Panc1 (cell line): ENCODE measurements at regions not wholly inside any gene's neighbourhood (a gene's known extent, or its start where the extent isn't known, plus 50 kb on each side); places are given as distances from the start of the nearest gene placed in this dataset.
"Not testable (repeated sequence)": the region's sequence is repeated elsewhere in the genome, so short reads cannot be mapped to it uniquely, and the experiment has no call there.

ENCODE experiments used
- SIN3A ChIP-seq: IDR thresholded peaks from 2 replicates; pipeline ENCODE4 v1.6.1; 2012; ENCODE audit warnings: low read depth, mild to moderate bottlenecking, low read length, moderate library complexity, borderline replicate concordance; ENCODE audit not compliant: insufficient read depth
- TF ChIP-seq, protein P1 (sequence below): fragments of 450-650 bp; IDR thresholded peaks from 2 replicates; pipeline ENCODE4 v1.5.1; 2017; ENCODE audit warnings: mild to moderate bottlenecking

DNA sequence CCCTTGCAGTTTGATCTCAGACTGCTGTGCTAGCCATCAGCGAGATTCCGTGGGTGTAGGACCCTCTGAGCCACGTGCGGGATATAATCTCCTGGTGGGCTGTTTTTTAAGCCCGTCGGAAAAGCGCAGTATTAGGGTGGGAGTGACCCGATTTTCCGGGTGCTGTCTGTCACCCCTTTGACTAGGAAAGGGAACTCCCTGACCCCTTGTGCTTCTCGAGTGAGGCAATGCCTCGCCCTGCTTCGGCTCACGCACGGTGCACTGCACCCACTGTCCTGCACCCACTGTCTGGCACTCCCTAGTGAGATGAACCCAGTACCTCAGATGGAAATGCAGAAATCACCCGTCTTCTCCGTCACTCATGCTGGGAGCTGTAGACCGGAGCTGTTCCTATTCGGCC, 728.9 kb upstream of the SPRY2 start:
- TF ChIP-seq, protein P1, sequence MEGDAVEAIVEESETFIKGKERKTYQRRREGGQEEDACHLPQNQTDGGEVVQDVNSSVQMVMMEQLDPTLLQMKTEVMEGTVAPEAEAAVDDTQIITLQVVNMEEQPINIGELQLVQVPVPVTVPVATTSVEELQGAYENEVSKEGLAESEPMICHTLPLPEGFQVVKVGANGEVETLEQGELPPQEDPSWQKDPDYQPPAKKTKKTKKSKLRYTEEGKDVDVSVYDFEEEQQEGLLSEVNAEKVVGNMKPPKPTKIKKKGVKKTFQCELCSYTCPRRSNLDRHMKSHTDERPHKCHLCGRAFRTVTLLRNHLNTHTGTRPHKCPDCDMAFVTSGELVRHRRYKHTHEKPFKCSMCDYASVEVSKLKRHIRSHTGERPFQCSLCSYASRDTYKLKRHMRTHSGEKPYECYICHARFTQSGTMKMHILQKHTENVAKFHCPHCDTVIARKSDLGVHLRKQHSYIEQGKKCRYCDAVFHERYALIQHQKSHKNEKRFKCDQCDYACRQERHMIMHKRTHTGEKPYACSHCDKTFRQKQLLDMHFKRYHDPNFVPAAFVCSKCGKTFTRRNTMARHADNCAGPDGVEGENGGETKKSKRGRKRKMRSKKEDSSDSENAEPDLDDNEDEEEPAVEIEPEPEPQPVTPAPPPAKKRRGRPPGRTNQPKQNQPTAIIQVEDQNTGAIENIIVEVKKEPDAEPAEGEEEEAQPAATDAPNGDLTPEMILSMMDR = not testable (repeated sequence)
- TF ChIP-seq SIN3A = not testable (repeated sequence)
